ENCODE measurements at regions not wholly inside any gene's neighbourhood (a gene's known extent, or its start where the extent isn't known, plus 50 kb on each side); places are given as distances from the start of the nearest gene placed in this dataset.

GRCh38 chr3:195001961-195002861 lies 268.7 kb downstream of the XXYLT1 start (continued):
- TF ChIP-seq KLF16 (CRISPR knock-in tag; IDR thresholded peaks at IDR 0.05) (peak in 1 of 2 experiments; percentile 58; a peak in 1 of 4 replicates), ZNF580 (CRISPR knock-in tag; IDR thresholded peaks at IDR 0.05; ENCODE audit: borderline replicate concordance, low read depth) (peak; percentile 45; the same call in 1 of the 2 replicates), EEA1 (CRISPR knock-in tag; IDR thresholded peaks at IDR 0.05; ENCODE audit: borderline replicate concordance) (no peak), ZNF720 (CRISPR knock-in tag; IDR thresholded peaks at IDR 0.05) (no peak), ZMYM4 (CRISPR knock-in tag; IDR thresholded peaks at IDR 0.05) (peak; percentile 48; the same call in 1 of the 2 replicates), ATF3 (CRISPR knock-in tag; IDR thresholded peaks at IDR 0.05) (0 out of 2 replicates have a peak, but pooled peaks have one; percentile 31), KDM5B (CRISPR knock-in tag; IDR thresholded peaks at IDR 0.05; ENCODE audit: borderline replicate concordance) (no peak), SRSF9 (IDR thresholded peaks at IDR 0.05; ENCODE audit: borderline replicate concordance, insufficient read depth, low read depth, low read length, poor library complexity, severe bottlenecking) (no peak), ARNTL (CRISPR knock-in tag; IDR thresholded peaks at IDR 0.05) (no peak), DNMT3B (CRISPR knock-in tag; conservative IDR thresholded peaks at IDR 0.05) (no peak), MAFK (conservative IDR thresholded peaks at IDR 0.05 in 1 of 2, IDR thresholded peaks at IDR 0.05 in 1 of 2; ENCODE audit: low read length in 2 of 2) (peak; percentile 26 to 31; a peak in 2 of 4 replicates), ZBTB43 (CRISPR knock-in tag; conservative IDR thresholded peaks at IDR 0.05) (no peak; the same call in 1 of the 2 replicates), PPARG (CRISPR knock-in tag; conservative IDR thresholded peaks at IDR 0.05) (0 out of 2 replicates have a peak, but pooled peaks have one; percentile 26), ZNF329 (CRISPR knock-in tag; IDR thresholded peaks at IDR 0.05; ENCODE audit: low read depth) (no peak), WIZ (CRISPR knock-in tag; IDR thresholded peaks at IDR 0.05) (peak; percentile 61; the same call in 1 of the 2 replicates), ZNF672 (CRISPR knock-in tag; IDR thresholded peaks at IDR 0.05) (no peak), ZNF282 (IDR thresholded peaks at IDR 0.05; ENCODE audit: partially characterized antibody) (no peak), ZNF710 (CRISPR knock-in tag; IDR thresholded peaks at IDR 0.05; ENCODE audit: borderline replicate concordance) (no peak)
- TF ChIP-seq, protein P1, sequence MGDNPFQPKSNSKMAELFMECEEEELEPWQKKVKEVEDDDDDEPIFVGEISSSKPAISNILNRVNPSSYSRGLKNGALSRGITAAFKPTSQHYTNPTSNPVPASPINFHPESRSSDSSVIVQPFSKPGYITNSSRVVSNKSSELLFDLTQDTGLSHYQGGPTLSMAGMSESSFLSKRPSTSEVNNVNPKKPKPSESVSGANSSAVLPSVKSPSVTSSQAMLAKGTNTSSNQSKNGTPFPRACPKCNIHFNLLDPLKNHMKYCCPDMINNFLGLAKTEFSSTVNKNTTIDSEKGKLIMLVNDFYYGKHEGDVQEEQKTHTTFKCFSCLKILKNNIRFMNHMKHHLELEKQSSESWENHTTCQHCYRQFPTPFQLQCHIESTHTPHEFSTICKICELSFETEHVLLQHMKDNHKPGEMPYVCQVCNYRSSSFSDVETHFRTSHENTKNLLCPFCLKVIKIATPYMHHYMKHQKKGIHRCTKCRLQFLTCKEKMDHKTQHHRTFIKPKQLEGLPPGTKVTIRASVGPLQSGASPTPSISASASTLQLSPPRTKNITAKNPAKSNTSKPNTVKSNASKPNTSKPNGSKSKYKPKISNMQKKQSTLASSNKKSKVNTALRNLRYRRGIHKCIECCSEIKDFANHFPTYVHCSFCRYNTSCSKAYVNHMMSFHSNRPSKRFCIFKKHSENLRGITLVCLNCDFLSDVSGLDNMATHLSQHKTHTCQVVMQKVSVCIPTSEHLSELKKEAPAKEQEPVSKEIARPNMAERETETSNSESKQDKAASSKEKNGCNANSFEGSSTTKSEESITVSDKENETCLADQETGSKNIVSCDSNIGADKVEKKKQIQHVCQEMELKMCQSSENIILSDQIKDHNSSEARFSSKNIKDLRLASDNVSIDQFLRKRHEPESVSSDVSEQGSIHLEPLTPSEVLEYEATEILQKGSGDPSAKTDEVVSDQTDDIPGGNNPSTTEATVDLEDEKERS (CRISPR knock-in tag; IDR thresholded peaks at IDR 0.05): no peak
- TF ChIP-seq, protein P2, sequence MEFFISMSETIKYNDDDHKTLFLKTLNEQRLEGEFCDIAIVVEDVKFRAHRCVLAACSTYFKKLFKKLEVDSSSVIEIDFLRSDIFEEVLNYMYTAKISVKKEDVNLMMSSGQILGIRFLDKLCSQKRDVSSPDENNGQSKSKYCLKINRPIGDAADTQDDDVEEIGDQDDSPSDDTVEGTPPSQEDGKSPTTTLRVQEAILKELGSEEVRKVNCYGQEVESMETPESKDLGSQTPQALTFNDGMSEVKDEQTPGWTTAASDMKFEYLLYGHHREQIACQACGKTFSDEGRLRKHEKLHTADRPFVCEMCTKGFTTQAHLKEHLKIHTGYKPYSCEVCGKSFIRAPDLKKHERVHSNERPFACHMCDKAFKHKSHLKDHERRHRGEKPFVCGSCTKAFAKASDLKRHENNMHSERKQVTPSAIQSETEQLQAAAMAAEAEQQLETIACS (CRISPR knock-in tag; IDR thresholded peaks at IDR 0.05): no peak
